ENCODE measurements at regions not wholly inside any gene's neighbourhood (a gene's known extent, or its start where the extent isn't known, plus 50 kb on each side); places are given as distances from the start of the nearest gene placed in this dataset.
"Not testable (repeated sequence)": the region's sequence is repeated elsewhere in the genome, so short reads cannot be mapped to it uniquely, and the experiment has no call there.

DNA sequence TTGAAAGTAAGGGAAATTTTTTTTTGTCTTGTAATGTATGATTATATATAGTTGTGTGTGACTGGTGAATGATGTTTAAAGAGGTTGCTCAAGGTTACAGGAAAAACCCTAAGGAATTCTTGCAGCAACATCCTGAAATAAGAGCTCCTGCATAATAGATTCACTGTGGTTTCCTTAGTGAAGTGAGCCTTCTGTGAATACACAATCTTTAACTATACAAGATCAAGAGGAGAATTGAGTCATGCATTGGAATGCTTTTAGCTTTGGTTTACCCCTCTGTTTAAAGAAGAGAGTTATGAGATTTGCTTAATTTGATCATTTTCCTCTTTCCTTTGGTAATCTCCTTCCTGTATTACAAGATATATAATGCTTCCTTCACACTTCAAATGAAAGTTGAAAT, 141.6 kb upstream of the EYA4 start:
- intact Hi-C loops (cut with micrococcal nuclease), result no loop called here

DNA sequence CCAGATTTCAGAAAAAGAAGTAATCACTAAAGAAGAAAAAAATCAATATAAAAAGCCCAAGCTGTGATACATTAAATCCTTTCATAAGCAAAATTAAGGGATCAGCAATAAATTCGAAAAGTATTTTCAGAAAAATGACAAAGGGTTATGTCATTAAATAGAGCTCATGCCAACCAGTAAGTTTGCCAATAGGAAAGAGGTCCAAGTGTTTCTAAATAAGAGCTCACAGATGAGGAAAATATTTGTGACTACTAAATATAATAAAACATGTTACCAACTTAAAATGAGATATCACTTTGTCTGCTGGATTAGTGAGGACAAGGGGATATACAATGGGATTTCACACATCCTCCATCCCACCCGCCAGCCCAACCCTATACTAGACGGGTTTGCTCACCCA, 140.3 kb upstream of the EYA4 start:
- intact Hi-C loops (cut with micrococcal nuclease), result no loop called here

DNA sequence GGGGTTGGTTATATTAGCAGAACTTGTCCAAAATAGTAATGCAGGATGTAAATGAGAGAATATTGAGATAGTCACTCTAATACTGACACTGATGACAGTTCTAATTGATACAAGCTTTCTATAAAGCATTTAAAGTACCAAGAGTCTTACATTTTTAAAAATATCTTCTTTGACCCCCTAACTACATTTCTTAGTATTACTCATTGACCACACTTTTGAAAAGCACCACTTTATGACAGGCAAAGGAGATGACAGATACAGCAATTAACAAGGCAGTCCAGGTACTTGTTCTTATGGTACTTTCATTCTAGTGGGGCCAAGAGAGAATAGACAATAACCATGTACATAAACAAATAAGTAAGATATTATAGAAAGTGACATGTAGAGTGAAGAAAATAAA, 139.4 kb upstream of the EYA4 start:
- intact Hi-C loops (cut with micrococcal nuclease), result no loop called here

DNA sequence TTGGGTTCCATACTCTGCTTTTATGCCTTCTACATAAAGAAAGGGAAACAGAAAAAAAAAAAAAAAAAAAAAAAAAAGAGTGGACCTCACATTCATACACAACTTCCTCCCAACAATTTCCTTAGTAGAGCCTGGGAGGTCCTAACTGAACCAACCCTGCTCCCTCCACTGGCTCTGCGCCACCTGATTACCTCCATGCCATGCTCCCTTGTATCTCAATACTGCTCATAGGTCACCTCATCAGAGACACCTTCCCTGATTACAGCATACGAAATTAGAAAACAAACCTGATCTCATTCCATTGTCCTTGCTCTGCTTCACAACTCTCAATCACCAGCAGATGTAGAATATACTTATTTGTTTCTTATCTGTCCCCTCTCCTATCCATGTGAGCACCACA, 134.2 kb upstream of the EYA4 start:
- intact Hi-C loops (cut with micrococcal nuclease), result no loop called here

DNA sequence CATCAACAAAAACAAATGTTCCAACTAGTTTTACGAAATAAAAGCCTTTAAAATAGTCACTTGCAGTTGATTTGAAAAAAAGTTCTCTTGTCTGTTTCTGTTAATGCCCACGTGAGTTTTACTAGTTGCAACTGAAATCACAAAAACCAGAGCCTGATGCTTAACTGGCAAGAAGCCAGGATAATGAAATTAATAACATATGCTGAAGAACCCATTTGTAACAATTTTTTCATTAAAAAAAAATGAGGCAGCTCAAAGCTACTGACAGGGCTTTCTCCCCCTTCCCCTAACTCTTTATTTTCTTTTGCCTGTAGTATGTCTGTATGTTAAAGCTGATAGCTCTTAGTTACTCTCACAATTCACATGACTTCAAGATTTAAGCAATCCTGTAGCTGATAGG, 132.7 kb upstream of the EYA4 start:
- intact Hi-C loops (cut with micrococcal nuclease), result no loop called here

DNA sequence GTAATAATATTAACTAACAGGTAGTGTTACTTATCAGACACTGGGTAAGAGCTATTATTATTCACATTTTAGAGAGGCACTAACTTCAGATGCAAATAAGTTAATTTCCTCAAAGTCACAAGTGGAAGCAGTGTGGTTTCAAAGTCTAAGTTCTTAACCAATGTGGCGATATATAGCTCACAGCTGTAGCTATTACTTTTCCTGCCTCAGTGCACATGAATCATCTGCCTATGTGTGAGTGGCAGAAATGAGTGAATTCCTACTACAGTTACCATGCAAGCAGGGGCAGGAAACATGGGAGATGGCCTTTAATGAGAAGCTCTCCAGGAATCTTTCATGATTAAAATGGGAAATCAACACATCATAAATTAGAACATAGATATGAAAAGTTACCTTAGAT, 126.2 kb upstream of the EYA4 start:
- intact Hi-C loops (cut with micrococcal nuclease), result no loop called here

DNA sequence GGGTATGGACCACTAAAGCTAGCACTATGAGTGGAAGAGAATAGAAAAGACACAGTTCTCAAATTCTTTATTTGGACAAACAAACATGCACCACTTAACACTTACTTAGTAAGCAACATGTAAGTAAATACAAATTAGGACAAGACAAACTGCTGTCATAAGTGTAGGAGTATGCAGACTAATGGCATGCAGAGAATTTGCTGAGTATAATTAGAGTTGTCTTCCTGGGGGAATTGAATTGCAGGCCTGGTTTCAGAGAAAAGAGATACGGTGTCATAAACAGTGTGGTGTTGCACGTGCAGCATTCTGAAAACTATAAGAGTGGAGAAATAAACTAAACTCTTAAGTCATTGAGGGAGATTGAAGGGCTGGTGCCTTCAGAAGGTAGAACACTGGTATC, 125.2 kb upstream of the EYA4 start:
- intact Hi-C loops (cut with micrococcal nuclease), result no loop called here

DNA sequence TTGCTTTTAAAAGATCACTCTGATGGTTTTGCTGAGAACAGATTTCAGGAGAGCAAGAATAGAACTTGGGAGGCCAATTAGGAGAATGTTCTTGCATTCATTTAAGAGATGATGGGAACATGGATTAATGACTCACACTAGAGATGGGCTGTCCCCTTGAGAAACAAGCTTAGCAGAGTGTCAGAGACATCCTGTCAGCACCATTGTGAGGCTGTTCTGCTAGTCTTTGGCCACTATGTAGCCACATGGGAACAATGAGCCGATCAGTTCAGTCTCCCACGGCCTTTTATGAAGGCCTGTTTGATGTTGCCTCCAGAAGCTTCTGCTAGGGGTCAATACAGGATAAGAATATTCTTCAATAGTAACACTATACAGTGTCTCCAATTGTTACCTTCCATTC, 113.0 kb upstream of the EYA4 start:
- intact Hi-C loops (cut with micrococcal nuclease), result no loop called here

DNA sequence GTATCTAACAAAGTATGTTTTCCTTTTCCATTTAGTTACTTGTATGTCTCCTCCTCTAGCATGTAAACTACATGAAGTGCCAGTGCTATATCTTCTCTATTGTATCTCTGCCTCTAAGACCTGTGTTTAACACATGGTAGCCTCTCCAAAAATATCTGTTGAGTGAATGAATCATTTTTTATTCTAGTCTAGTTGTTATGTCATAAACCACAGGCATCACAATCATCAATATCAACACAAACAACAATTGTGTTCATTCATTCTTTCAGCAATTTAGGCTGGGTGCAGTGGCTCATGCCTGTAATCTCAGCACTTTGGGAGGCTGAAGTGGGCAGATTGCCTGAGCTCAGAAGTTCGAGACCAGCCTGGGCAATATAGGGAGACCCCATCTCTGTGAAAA, 111.6 kb upstream of the EYA4 start:
- intact Hi-C loops (cut with micrococcal nuclease), result no loop called here

DNA sequence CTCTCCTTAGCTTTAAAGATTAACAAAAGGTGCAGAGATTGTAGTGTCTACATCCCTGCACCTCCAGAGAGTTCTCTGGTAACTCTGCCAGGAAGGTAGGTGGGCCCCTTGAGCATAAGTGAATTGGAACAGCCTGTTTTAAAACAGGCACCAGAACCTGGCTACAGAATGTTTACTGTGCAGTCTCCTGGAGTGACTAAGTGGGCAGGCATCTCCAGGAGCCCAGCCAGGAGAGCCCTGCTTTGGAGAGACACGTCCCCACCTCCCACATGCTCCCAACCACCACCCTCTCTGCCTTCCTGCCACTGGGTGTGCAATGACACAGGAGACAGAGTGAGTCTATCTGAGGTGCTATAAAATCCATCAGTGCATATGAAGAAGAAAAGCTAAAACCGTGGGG, 110.3 kb upstream of the EYA4 start:
- intact Hi-C loops (cut with micrococcal nuclease), result no loop called here

DNA sequence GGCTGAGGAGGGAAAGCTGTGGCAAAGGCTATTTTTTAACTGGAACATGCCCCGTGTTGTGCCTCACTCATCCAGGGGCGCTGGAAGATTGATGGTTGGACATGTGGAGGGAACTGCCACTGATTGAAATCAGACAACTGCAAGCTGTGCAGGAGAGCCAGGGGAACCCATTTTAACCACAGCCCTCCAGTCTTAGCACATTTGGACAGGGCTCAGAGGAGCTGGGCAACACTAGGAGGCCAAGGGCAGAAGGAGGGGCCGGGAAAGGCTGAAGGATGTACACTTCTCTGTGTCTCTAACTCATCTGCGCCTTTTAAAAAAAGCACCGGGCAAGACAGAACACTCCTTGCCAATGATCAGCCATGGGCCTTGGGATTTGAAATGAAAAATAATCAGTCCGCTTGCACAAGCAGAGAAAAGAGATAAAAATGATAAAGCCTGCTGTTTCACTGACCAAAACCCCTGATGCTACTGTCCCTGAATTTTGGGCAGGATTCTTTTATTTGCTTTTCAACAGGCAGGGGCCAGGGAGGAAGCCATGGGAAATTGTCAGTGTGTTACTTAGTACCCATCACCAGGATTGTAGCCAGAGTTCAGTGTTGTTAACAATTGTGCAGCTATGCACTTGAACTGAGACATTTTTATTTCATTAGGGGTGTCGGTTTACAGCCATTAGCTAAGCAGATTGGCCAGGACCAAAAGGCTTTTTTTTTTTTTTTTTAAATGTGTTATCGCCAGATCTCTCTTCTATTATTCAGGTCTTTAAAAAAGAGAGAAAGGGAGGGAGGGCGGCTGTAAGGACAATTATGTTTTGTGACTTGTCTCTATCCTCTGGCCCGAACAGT, 109.3 kb upstream of the EYA4 start:
- intact Hi-C loops (cut with micrococcal nuclease), result no loop called here

DNA sequence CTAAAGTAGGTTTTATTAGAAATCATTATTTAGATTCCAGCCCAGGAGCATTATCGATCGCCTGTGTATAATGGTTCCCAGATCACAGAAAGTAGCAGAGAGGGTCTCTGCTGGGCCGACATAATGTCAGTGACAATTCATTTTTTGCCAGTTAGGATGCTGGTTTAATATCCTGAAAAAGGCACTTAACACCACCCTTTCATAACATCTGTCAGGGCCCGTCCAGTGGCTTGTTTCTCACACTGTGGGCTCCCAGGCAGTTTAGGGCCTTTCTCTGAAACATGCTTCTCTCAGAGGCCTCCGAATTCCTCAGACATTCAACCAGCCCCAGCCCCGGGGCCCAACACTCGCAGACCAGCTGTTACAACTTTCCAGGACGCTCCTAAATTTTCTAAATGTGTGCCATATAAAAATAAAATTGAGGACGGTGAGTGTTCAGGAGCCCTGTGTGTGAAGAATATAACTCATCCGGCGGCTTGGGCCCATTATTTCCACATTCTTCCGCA, 108.6 kb upstream of the EYA4 start:
- intact Hi-C loops (cut with micrococcal nuclease), result no loop called here

DNA sequence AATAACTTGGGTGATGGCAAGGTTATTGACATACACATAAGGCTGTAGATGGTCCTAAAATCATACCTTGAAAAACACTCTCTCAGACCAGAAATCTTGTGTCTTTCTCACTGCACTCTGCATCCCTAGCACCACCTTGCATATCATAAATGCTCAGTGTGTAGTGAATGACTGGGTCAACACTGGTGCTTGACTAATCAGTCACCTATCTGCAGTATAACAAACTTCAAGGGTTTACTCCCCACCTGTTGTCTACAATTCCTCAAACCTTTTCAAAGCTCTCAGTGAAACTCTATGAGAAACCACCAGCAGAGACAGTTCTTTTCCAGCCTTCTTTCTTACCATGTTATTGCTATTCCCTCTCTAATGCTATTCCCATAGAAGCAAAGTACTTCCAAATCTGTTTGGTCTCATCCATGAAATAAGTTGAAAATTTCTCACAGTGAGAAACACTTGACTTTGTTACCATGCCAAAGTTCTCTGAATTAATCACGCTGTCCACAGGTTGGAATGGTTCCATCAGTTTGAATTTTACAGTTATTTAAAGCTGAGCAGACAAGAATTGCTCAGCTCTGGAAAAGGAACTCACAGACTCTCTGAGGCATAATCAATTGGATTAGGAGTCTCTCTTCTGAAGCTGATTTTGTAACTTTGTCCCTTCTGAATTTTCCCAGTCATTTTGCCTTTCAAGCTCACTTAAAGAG, 104.8 kb upstream of the EYA4 start:
- intact Hi-C loops (cut with micrococcal nuclease), result no loop called here

DNA sequence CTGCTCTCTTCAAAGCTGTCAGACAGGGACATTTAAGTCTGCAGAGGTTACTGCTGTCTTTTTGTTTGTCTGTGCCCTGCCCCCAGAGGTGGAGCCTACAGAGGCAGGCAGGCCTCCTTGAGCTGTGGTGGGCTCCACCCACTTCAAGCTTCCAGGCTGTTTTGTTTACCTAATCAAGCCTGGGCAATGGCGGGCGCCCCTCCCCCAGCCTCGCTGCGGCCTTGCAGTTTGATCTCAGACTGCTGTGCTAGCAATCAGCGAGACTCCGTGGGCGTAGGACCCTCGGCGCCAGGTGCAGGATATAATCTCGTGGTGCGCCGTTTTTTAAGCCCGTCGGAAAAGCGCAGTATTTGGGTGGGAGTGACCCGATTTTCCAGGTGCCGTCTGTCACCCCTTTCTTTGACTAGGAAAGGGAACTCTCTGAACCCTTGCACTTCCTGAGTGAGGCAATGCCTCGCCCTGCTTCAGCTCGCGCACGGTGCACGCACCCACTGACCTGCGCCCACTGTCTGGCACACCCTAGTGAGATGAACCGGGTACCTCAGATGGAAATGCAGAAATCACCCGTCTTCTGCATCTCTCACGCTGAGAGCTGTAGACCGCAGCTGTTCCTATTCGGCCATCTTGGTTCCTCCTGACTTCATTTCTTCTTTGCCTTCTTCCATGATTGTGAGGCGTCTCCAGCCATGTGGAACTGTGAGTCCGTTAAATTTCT, 93.5 kb upstream of the EYA4 start:
- intact Hi-C loops (cut with micrococcal nuclease), result not testable (repeated sequence)

DNA sequence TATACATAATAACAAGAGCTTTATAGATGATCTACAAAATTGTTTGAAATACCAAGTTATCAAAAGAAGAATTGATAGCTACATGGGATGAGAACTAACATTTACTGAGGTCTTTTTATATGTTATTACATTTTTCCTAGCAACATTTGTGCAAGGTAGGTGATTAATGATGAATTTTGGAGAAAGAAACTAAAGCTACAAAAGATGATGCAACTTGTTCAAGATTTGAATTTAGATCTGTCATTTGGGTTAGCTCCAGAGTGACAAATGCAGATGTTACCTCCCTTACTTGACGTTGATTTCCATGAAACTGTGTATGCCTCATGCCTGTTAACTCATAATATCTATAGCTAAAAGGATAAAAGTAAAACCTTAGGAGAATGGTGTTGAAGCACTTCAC, 84.5 kb upstream of the EYA4 start:
- intact Hi-C loops (cut with micrococcal nuclease), result no loop called here

DNA sequence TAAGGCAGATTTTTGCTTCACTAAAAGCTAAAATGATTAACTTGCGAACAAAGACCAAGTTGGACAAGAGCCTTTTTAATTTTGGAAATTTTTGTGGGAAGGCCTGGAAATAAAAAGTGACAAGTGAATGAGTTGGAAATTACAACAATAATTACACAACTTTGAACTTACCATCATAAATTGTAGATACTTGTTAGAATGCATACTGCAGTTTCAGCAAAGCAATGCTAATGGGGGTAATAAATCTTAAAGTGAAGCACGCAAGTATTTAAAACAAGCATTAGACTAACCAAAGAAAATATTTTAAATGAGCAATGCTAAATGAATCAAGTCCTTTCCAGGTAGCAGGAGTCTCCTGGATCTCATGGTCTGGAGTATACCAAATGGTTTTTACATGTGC, 83.2 kb upstream of the EYA4 start:
- intact Hi-C loops (cut with micrococcal nuclease), result no loop called here

DNA sequence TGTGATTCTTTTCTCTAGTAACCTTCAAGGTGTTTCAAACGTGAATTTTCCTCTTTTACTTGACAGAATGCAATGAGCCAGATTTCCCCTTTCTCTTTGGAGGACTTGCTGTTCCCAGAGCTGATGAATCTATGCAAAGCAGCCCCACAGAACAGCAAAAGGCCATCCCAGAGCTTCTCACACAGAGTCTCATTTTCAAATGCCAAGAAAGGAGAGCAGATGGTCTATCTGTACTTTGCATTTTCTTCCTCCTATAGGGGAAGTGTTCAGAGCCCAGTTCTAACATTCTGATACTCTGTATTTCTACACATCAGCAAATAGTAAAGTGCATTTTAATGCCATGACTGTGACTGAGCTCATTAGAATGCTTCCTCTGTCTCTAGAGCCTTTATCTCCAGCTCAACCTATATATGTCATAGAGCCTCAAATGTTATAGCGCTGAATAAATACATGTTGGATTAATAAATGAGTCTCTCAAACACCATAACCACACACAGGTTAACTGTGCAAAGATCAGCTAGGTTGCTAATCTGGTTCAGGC, 81.8 kb upstream of the EYA4 start:
- intact Hi-C loops (cut with micrococcal nuclease), result no loop called here

DNA sequence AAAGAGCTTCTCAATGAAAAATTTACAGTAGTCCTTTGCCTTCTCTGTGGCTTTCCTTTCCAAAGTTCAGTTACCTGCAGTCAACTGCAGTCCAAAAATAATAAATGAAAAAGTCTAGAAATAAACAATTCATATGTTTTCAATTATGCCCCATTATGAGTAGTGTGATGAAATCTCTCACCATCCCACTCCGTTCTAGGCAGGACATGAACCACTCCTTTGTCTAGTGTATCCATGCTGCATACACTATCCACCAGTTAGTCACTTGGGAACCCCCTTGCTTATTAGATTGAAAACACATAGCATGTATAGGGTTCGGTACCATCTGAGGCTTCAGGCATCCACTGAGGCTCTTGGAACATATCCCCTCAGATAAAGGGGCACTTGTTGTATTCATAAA, 80.6 kb upstream of the EYA4 start:
- intact Hi-C loops (cut with micrococcal nuclease), result no loop called here

DNA sequence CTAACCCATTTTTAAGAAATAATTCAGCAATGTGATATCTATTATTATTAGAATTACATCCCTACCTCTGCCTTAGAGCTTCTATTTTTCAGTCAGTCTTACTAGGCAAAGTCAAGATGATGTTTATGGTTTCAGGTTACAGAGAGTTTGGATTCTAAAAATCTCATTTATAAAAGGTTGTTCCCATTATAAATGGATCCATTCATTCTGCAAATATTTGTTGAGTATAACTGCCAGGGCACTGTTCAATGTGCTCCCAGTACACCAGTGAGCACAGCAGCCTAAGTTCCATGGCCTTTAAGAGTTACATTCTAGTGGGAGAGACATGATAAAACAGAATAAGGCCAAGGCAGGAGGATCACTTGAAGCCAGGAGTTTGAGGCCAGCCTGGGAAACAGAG, 75.9 kb upstream of the EYA4 start:
- intact Hi-C loops (cut with micrococcal nuclease), result no loop called here

DNA sequence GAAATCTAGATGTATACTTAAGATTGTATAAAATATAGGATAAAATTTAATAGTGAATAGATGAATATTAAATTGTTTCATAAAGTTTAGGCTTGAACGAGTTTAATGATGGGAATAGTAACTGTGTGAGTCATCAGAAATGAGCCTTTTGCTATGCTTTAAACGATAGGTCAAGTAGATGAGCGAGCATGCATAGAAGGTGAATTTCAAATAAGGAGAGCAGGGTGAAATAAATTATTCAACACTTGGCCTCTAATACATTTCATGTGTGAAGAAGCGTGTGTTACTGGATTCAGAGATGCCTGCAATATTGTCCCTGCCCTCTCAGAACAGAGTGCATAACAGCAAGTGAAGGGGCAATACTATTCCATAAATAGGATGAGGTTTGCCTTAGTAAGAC, 74.4 kb upstream of the EYA4 start:
- intact Hi-C loops (cut with micrococcal nuclease), result no loop called here

DNA sequence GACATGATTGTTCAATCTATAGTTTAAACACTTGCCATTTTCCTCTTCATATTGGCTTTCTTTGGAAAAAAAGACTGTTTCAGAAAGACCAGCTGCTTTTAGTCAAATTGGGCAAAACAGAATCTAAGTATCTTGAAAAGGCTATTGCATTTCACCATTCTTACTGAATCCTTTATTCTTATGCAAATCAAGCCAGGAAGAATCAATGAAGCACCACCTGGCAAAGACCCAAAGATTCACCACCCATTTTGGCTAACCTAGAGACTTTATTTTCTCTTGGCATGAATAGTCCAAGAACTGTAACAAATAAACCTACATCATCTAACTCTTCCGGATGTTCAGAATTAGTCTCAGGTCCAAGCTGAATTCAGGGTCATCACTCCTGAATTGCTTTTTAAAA, 71.3 kb upstream of the EYA4 start:
- intact Hi-C loops (cut with micrococcal nuclease), result no loop called here

DNA sequence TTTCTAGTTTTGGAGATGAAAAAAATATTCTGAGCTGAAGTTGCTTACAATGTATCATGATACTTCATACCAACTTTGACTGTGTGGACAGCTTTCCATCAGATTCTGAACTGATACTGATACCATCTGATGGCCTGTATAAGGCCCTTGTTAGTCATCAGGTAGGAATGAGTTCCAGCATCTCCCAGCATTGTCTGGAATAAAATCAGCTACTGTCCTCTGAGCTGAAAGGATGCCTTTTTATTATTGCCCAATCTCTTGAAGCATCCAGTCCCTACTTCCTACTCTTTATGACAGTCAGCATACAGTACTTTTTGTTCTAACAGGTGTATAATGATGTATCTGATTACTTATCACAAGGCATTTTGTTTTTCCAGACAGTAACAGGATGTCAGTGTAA, 70.6 kb upstream of the EYA4 start:
- intact Hi-C loops (cut with micrococcal nuclease), result no loop called here

Data from T-helper 2 cell treated with Interferon-gamma antibody and Interleukin-4, amounts not matched to agents 100 ng/mL and 5 ng/mL, for 36 hours (primary cell).